IPS DF 4.7 (cell line): ENCODE measurements at regions not wholly inside any gene's neighbourhood (a gene's known extent, or its start where the extent isn't known, plus 50 kb on each side); places are given as distances from the start of the nearest gene placed in this dataset.
"Not testable (repeated sequence)": the region's sequence is repeated elsewhere in the genome, so short reads cannot be mapped to it uniquely, and the experiment has no call there.

Source experiments
- DNase-seq: peaks from one replicate; pipeline ENCODE4 v3.0.0-alpha.2; 2013; ENCODE audit warnings: low spot score; ENCODE audit errors: extremely low read depth

DNA sequence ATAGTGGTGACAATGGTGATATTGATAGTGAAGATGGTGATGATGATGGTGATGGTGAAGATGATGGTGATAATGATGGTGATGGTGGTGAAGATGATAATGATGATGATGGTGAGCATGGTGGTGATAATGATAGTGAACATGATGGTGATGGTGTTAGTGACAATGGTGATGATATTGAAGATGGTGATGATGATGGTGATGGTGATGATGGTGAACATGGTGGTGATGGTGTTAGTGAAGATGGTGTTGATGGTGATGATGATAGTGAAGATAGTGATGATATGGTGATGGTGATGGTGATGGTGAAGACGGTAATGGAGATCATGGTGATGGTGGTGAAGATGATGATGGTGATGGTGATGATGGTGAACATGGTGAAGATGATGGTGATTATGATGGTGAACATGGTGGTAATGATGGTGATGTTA, 259.2 kb downstream of the MATN1 start:
- no peak for DNase-seq

DNA sequence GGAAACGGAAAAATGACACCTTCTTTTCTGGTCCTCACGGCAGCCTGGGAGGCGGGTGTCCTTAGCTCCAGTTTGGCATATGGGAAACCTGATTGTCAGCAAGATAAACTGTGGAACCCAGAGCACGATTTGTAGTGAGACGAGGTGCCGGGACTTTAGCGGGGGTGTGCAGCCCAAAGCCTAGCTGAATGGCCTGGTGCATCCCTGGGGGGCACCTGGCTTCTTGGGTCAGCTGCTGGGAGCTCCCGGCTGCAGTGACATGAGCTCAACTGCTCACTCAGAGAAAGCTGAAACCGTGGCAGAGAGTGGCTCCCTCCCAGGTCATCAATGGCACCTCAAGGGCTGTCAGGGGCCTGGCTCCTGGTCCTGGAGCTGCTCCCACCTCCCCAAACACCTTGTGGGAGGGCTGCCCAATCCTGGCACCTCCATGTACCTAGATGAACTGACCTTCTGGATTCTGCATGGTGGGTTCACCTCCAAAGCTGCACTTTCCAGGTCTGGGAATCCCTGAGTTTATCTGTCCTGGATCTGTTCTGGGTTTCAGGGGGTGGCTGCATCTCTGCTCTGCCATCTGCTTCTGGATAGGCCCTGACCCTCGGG, 260.5 kb downstream of the MATN1 start:
- no peak for DNase-seq

DNA sequence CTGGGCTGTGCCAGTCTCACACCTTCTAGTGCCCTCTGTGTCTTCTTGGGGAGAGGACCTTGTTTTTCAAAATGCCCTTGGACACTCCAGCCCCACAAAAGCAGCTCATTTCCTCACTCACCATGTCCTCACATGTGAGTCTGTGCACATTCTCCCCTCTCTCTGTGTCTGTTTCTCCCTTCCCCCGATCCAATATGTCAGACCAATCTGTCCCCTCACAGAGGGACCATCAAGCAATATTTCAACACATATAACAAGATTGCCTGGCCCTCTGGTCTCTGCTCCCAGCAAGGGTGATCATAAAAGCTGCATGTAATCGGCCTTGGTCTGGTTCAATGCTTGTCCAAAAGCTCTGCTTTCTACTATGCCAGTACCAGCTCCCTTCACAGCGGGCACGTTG, 261.2 kb downstream of the MATN1 start:
- no peak for DNase-seq

DNA sequence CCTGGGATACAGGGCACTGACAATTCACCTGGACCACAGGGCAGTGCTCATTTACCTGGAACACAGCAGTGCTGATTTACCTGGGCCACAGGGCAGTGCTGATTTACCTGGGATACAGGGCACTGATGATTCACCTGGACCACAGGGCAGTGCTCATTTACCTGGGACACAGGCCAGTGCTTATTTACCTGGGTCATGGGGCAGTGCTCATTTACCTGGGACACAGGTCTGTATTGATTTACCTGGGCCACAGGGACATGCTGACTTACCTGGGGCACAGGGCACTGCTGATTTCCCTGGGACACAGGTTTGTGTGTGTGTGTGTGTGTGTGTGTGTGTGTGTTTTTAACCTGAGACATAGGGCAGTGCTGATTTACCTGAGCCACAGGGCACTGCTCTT, 261.7 kb downstream of the MATN1 start:
- no peak for DNase-seq

DNA sequence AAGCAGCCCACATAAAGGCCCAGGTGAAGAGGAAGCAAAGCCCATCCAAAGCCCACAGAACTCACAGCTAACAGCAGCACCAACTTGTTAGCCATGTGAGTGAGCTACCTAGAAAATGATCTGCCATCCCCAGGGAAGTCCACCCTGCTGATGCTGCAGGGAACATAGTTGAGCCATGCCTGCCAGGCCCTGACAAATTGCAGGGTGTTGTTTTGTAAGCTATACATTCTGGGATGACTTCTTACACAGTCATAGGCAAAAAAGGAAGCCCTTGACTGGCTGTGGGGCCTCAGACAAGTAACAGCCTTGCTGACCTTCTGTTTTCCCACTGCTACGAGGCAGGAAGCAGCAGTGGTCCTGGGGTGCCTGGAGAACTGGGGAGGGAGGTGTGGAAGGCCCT, 262.7 kb downstream of the MATN1 start:
- DNase-seq, result no peak

DNA sequence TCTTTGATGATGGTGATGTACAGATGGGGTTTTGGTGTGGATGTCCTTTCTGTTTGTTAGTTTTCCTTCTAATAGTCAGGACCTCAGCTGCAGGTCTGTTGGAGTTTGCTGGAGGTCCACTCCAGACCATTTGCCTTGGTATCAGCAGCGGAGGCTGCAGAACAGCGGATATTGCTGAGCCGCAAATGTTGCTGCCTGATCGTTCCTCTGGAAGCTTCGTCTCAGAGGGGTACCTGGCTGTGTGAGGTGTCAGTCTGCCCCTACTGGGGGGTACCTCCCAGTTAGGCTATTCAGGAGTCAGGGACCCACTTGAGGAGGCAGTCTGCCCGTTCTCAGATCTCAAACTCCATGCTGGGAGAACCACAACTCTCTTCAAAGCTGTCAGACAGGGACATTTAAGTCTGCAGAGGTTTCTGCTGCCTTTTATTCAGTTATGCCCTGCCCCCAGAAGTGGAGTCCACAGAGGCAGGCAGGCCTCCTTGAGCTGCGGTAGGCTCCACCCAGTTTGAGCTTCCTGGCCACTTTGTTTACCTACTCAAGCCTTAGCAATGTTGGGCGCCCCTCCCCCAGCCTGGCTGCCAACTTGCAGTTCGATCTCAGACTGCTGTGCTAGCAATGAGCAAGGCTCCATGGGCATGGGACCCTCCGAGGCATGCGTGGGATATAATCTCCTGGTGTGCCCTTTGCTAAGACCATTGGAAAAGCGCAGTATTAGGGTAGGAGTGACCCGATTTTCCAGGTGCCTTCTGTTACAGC, 264.5 kb downstream of the MATN1 start:
- not testable (repeated sequence) for DNase-seq

DNA sequence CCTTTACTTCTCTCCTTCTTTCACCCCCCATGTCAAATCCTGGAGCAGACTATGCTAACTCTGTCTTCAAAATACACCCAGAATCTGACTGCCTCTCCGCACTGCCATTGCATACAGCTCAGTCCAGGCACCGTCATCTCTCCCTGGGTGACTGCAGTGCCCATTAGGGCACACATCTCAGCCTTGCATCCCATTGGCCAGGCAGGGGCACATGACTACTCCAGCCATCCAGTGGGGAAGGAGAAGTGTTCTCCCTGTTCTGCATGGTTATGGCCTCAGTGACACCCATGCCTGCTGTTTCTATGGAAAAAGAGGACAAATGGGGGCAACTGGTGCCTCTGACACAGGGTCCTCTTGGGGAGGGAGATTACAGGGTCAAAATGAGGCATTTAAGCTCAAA, 270.5 kb downstream of the MATN1 start:
- DNase-seq, result no peak

DNA sequence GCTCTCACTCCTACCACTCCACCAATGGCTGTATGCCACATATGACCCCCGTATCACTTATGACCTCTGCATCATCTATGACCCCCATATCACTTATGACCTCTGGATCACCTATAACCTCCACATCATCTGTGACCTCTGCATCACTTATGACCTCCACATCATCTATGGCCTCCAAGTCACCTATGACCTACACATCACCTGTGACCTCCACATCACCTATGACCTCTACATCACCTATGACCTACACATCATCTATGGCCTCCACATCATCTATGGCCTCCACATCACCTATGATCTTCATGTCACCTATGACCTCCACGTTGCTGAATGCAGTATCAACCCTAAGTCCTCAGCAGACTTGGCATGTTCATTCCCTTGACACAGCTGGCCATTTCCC, 271.2 kb downstream of the MATN1 start:
- no peak for DNase-seq

DNA sequence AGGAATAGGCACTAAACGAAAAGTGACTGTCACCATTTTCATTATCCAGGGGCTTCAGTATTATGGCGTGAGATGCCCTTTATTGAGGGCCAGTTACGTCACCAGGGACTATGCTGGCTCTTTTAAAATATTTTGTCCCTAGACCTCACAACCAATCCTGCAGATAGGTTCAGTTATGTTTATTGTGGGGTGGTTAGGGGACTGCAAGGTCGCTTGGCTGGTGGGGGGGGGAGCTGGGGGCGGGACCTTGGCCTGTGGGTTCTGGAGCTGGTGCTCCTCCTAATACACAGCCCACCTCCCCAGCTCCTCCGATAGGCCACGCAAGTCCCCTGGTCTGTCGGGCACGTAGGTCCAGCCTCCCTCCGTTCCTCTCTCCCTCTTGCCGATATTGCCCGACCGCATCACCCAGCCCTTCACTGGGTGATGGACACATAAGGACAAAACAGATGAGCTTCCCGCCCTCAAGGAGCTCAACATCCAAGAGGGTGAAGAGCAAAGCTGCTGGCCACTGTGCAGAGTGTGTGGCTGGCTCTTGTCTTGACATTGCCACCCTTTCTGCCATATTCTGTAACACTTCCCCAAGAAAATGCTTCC, 271.8 kb downstream of the MATN1 start:
- no peak for DNase-seq

DNA sequence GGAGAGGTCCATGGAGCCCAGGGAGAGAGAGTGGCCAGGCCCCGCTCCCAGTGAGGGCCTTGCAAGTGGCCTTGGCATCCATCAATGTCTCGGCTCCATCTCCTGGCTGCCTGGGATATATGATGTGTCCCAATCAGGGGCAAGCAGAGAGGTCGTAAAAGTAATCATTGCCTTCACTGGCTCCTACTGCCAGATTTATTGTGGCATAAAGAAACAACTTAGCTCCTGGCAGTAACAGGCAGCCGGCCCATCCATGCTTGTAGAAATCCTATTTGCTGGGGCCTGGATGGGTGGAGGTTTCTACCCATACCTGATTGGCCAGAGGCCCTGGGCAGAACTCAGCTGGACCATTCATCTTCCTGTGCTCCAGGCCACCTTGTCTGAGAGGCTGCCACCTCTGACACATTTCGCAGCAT, 272.6 kb downstream of the MATN1 start:
- no peak for DNase-seq

DNA sequence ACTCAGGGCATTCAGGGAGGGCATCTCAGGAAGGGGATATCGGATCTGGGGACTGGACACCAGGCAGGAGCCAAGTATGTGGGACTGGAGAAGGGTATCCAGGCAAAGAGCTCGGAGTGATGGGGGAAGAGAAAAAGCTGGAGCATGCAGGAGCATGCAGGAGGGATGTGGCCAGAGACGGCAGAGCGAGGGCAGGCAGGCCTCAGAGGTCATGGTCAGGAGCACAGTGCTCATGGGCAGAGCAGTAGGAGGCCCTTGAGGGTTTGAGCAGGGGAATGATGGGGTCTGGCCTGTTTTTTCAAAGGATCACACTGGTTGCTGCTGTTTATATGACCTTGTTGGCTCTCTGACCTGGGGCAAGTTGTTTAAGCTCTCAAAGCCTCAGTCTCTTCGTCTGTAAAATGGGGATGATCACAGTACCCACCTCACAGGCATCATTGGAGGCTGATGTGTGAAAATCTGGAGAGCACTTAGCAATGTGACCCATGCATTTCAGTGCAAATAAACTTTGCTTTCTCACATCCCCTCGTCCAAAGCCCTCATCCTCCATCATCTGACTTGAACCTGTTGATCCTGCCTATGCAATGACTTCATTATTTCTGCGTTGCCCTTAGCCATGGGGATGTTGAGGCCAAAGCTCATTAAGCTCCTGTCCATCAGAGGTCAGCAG, 273.1 kb downstream of the MATN1 start:
- no peak for DNase-seq

DNA sequence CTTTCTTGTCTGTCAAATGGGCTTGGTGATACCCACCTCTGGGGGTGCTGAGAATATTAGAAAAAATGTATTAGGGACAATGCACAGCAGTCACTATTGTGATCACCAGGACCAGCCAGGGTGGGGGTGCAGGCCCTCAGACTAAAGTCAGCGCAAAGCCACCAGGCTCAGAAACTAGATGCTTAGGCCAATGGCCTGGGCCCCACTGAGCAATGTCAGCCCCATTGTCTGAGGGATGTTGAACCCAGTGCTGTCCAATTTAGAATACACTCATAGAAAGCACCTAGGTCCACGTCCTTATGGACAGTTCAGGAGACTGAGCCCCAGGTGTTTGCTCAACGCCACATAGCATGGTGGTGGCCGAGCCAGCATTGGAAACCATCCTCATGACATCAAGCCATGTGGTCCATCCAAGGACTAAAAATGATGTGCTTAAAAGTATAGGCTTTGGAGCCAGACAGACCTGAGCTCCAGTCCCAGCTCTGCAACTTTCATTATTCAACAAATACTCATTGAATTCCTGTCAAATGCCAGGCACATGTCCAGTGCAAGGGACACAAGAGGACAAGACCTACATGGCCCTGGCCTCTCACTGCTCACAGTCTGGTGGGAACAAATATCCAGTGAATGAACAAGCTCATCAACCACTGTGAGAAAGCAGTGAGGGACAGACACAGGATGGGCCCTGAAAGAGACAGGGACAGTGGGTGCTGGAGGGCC, 273.8 kb downstream of the MATN1 start:
- DNase-seq, result no peak

DNA sequence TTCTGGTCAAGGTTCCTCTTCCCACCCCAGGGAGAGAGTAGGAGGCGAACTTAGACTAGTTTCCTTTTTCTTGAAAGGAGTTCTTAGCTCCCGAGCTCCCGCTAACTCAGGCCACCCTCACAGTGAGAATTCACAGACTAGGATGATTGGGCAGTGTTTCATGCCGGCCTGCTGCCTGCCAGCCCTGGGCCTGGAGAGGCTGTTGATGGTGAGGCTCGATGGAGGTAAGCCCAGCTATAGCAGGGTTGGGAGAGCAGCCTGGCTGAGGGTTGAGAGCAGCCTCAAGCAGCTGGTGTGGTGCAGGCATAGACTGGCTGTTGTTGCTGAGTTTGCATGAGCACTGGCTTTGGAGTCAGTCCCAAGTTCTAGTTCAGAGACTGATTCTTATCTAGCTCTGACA, 274.4 kb downstream of the MATN1 start:
- no peak for DNase-seq

DNA sequence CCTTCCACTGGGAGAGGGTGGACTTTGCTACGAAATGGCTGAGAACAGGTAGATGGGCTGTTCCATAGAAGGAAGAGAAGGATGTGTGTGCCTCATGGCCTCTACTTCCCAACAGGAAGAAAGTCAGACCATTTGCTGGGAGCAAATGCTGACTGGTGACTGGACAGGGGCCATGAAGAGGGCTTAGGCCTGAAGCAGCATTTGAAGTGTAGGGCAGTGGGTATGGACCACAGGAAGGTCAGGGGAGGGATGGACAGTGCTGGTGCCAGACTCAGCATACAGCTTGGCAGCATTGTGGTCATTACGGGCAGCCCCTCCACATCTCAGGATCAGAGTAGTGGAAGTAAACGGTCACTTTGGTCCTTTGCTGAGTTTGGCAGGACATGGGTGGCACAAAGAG, 275.7 kb downstream of the MATN1 start:
- no peak for DNase-seq

DNA sequence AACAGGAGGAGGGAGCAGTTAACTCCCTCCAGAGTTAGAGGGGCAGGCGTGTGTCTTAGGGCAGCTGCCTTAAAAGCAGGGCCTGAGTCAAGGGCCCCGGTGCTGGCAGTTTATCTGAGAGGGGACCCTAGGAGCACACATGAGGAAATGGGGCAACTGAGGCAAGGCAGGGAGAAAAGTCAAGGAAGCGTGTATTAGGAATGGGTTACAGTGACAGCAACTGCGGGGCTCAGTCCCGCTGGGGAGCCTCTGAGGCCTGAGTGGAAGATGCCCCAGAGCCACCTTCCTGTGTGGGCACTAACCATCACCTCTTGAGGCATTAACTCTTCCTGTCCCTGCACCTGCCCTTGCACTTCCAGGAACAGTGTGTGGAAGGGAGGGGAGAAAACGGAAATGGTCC, 276.3 kb downstream of the MATN1 start:
- DNase-seq, result no peak

DNA sequence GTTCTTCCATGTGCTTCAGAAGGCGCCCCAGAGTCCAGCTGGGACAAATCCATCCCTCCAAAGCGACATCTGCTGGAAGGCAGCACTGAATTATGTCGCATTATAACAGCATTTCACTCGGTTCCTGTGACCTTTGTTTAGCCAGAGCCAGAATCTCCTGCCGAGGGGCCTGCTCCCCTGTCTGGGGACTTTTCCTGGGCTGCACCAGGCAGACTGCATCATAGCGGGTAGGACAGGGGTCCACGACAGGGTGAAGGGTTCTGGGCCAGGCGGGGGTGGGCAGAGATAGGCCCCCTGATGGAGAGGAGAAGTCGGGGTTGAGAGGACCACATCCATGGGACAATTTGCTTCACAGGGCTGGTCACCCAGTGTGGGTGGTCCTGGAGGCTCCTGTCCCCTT, 276.9 kb downstream of the MATN1 start:
- DNase-seq, result no peak

DNA sequence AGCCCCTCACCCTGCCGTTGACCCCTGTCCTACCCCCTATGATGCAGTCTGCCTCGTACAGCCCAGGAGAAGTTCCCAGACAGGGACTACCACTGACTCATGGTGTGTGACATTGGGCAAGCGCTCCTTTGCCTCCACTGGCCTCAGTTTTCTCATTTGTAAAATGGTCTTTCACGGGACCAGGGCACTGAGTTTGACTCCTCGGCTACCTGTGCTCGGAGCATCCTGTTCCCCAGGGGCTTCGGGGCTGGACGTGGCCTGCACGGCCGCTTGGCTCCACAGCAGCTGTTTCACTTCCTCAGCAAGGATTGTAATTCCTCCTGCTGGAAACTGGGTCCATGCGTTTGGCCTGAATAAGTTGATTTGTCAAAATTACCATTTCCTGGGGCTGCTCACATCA, 277.3 kb downstream of the MATN1 start:
- DNase-seq, result no peak

DNA sequence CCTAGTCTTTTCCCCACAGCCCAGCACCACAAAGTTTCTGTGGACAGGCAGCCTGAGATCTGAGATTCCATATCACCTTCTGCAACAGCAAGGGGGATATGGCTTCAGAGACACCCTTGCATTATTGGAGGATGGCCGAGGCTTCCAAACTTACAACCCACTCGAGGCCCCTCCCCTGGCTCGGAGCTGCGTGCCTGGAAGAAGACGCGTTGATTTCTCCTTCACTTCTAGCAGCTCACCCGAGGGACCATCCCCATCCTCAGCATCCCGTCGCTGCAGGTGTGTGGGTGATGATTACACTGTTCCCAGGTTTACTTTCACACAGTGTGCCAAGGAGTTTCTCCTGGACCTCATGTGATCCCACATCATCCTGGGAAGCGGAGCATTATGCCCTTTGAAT, 277.9 kb downstream of the MATN1 start:
- no peak for DNase-seq

DNA sequence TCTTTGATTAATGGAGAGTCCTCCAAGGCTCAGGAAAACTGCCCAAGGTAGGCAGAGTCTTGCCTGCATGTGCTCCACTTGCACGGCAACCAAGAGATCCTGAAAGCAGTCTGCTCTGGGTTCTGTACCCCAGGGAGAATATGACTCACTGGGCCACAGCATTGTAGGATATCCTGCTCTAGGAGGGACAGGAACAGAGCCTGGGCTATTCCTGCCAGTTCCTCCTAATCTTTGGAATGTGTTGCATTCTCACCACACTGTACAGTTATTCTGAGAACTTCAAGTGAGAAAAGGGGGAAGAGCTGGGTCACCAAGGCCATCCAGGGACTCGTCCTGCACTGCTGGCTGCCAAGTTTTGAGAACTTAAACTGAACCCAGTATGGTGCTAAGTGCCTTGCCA, 278.5 kb downstream of the MATN1 start:
- DNase-seq, result no peak

DNA sequence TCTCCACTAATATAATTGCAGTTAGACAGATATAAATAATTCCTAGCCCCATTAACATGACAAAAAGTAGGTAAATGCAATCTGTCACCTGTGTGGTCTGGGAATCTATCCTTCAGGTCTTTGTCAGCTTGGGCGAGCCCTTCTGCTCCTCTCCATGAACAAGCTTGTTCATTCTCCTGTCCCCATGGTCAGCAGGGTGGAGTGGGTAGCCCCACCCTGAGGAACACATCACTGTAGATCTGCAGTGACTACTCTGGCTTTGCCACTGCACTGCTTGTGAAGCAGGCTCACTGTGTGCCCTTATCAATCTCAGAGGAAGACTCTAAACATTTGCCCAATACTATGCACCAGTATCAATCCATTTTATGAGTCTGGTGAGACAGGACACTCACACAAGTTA, 279.0 kb downstream of the MATN1 start:
- no peak for DNase-seq

DNA sequence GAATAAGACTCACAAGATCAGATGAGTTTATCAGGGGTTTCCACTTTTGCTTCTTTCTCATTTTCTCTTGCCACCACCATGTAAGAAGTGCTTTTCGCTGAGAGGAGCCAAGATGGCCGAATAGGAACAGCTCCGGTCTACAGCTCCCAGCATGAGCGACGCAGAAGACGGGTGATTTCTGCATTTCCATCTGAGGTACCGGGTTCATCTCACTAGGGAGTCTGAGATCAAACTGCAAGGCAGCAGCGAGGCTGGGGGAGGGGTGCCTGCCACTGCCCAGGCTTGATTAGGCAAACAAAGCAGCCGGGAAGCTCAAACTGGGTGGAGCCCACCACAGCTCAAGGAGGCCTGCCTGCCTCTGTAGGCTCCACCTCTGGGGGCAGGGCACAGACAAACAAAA, 285.1 kb downstream of the MATN1 start:
- DNase-seq, result not testable (repeated sequence)

DNA sequence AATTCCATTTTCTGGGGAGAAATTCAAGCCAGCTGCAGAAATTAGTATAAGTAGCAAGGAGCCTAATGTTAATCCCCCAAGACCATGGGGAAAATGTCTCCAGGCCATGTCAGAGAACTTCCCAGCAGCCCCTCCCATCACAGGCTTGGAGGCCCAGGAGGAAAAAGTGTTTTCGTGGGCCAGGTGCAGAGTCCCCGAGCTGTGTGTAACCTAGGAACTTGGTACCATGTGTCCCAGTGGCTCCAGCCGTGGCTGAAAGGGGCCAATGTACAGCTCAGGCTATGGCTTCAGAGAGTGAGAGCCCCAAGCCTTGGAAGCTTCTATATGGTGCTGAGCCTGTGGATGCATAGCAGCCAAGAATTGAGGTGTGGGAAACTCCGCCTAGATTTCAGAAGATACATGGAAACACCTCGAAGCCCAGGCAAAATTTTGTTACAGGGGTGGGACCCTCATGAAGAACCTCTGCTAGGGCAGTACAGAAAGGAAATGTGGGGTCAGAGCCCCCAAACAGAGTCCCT, 286.3 kb downstream of the MATN1 start:
- no peak for DNase-seq
